IMR-90 (cell line): ENCODE measurements at regions not wholly inside any gene's neighbourhood (a gene's known extent, or its start where the extent isn't known, plus 50 kb on each side); places are given as distances from the start of the nearest gene placed in this dataset.

ENCODE experiments used
- CTCF ChIP-seq: conservative IDR thresholded peaks from 2 replicates; pipeline ENCODE4 v1.5.1; 2012; ENCODE audit warnings: mild to moderate bottlenecking, low read depth, low read length, improper control_type of control experiment
- FOS ChIP-seq: fragments of 150-350 bp; IDR thresholded peaks from 2 replicates; pipeline ENCODE4 v1.6.1; 2016; ENCODE audit warnings: low read depth, low read length
- MAZ ChIP-seq: IDR thresholded peaks from 2 replicates; pipeline ENCODE4 v1.6.1; 2012; ENCODE audit warnings: low read depth, mild to moderate bottlenecking, low read length, improper control_type of control experiment, moderate library complexity, borderline replicate concordance
- POLR2A ChIP-seq: IDR thresholded peaks from 2 replicates; pipeline ENCODE4 v1.6.1; 2012; ENCODE audit warnings: mild to moderate bottlenecking, low read depth, low read length

GRCh38 chr1:55520861-55521260, 305.7 kb upstream of the USP24 start:
- no peak for TF ChIP-seq CTCF
- no peak for TF ChIP-seq MAZ
- no peak for TF ChIP-seq POLR2A
- TF ChIP-seq FOS, result no peak
